Mesothelial cell of epicardium (in vitro differentiated cells): ENCODE measurements at regions not wholly inside any gene's neighbourhood (a gene's known extent, or its start where the extent isn't known, plus 50 kb on each side); places are given as distances from the start of the nearest gene placed in this dataset.

ENCODE experiments used
- DNase-seq, 2 experiments: peaks; one replicate each; pipeline ENCODE4 v3.0.0; 2021; ENCODE audit warnings: low spot score in 2 of 2; ENCODE audit not compliant: unreplicated experiment in 2 of 2
- H3K27ac Mint-ChIP-seq: 2 replicates; pipeline ENCODE4 v1.8.0; 2021; ENCODE audit warnings: mixed read lengths
- H3K27me3 Mint-ChIP-seq: 2 replicates; pipeline ENCODE4 v1.8.0; 2021; ENCODE audit warnings: low read depth, mixed read lengths
- H3K36me3 Mint-ChIP-seq: 2 replicates; pipeline ENCODE4 v1.8.0; 2021; ENCODE audit warnings: mixed read lengths
- H3K4me1 Mint-ChIP-seq: 2 replicates; pipeline ENCODE4 v1.8.0; 2021; ENCODE audit warnings: mixed read lengths
- H3K4me3 Mint-ChIP-seq: 2 replicates; pipeline ENCODE4 v1.8.0; 2021; ENCODE audit warnings: mild to moderate bottlenecking, moderate library complexity, mixed read lengths
- H3K9me3 Mint-ChIP-seq: 2 replicates; pipeline ENCODE4 v1.8.0; 2021; ENCODE audit warnings: mixed read lengths
- TF ChIP-seq, protein P1 (sequence below): fragments of 200-600 bp; sonication (generic); IDR thresholded peaks from one replicate; pipeline ENCODE4 v1.5.0; 2021; ENCODE audit warnings: antibody characterized with exemption; ENCODE audit not compliant: unreplicated experiment

DNA sequence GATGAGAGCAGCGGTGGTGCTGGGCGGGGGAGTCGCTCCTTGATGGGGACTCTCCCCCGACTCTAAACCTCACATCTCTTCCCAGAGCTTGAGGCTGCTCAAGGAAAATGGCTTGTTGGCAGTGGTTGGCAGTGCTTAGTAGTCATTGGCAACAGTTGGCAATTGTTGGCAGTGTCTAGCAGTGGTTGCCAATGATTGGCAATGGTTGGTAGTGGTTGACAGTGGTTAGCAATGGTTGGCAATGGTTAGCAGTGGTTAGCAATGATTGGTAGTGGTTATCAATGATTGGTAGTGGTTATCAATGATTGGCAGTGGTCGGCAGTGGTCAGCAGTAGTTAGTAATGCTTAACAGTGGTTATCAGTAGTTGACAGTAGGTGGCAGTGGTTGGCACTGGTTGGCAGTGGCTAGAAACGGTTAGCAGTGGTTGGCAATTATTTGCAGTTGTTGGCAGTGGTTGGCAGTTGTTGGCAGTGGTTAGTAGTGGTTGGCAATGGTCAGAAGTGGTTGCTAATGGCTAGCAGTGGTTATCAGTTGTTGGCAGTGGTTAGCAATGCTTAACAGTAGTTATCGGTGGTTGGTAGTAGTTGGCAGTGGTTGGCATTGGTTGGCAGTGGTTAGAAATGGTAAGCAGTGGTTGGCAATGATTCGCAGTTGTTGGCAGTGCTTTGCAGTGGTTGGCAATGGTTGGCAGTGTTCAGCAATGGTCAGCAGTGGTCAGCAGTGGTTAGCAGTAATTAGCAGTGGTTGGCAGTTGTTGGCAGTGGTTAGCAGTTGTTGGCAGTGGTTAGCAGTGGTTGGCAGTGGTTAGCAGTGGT lies 85.4 kb upstream of the OTOS start:
- Mint-ChIP-seq H3K27me3 (peaks cover 15% of the 10 kb centered on the region), H3K36me3 (no peaks in the 10 kb centered on the region), H3K9me3 (peaks cover 32% of the 10 kb centered on the region), H3K4me1 (peaks cover 6% of the 10 kb centered on the region), H3K27ac (no peak overlapping the region), H3K4me3 (no peak overlapping the region)
- peak in 1 of 2 experiments; percentile 10 for DNase-seq
- TF ChIP-seq, protein P1, sequence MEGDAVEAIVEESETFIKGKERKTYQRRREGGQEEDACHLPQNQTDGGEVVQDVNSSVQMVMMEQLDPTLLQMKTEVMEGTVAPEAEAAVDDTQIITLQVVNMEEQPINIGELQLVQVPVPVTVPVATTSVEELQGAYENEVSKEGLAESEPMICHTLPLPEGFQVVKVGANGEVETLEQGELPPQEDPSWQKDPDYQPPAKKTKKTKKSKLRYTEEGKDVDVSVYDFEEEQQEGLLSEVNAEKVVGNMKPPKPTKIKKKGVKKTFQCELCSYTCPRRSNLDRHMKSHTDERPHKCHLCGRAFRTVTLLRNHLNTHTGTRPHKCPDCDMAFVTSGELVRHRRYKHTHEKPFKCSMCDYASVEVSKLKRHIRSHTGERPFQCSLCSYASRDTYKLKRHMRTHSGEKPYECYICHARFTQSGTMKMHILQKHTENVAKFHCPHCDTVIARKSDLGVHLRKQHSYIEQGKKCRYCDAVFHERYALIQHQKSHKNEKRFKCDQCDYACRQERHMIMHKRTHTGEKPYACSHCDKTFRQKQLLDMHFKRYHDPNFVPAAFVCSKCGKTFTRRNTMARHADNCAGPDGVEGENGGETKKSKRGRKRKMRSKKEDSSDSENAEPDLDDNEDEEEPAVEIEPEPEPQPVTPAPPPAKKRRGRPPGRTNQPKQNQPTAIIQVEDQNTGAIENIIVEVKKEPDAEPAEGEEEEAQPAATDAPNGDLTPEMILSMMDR: no peak

DNA sequence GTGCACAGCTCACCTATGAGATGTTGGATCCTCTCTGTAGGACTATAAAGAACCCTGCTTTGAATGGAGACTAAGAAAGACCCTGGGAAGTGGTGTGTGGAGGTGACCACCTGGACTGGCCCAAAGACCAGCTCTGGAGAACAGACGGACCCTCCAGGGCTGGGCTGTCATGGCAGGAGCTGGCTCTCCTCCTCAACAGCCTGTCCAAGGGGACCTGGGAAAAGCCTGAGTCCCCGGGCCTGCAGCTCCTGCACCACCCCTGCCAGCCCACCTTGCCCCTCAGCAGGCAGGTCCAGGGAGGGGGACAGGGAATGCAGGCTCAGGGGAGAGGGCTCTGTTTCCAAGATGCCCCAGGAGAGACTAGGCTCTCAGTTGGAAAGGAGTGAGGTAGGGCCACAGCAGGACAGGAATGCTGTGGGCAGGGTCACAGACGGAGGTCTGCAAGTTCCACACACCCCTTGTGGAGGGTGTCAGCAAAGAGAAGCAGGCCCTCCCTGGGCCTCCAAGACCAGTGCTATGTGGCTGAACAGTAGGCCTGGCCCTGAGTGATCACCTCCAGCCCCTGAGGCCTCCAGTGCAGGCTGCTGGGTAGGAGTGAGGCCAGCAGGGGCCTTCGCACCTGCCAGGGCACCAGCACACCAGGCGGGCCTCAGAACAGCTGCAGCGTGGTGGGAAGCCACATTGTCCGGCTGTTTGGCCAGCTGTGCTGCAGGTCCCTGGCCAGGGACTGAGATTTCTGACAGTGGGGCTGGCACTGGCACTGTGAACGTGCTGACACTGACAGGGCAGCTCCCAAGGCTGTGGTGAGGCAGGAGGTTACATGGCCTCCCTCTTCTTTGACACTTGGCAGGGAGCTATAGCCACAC lies 86.4 kb upstream of the OTOS start:
- H3K4me3 Mint-ChIP-seq: no peak overlapping the region
- peaks cover 6% of the 10 kb centered on the region for H3K4me1 Mint-ChIP-seq
- DNase-seq: peak in 1 of 2 experiments; percentile 36
- peaks cover 31% of the 10 kb centered on the region for H3K9me3 Mint-ChIP-seq
- H3K27me3 Mint-ChIP-seq: peaks cover 15% of the 10 kb centered on the region
- H3K36me3 Mint-ChIP-seq: no peaks in the 10 kb centered on the region
- TF ChIP-seq, protein P1: no peak
- no peak overlapping the region for H3K27ac Mint-ChIP-seq

DNA sequence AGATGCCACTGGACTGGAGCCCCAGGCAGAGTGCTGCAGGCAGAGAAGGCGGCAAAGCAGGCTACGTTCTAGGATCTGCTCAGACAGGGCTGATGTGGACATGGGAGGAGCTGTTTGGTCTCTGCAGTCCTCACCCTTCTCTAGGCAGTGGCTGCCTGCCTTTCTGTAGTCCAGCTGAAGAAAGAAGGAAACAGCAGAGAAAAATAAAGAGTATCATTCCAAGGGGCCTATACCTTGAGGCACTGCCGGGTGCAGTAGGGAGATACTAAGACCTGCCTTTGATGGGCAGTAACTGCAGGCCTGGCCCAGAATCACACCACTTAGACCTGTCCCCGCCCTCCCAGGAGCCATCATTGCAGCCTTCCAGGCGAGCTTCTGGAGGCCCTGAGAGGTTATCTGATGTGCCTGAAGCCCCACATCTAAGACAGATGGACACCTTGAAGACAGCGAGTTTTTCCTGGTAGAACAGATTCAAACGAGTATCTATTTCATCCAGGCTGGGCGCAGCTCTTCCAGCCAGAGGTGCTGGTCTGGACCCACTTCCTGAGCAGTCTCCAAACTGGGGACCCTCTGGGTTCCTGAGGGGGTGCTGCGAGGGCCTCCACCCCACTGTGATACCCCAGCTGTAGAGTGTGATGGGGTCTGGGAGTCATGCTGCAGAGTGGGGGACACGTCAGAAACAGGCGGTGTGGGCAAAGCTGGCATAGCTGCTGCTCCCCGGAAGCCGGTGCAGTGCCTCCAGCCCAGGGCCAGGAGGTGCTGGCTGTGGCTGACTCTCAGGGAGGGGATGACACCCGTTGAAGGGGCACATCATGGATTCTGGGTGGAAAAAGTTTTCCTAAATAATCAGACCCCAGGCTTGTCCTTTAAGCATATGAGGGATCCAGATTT lies 87.3 kb upstream of the OTOS start:
- peak in 1 of 2 experiments; percentile 22 for DNase-seq
- Mint-ChIP-seq H3K4me1 (peaks cover 6% of the 10 kb centered on the region), H3K4me3 (no peak overlapping the region), H3K36me3 (no peaks in the 10 kb centered on the region), H3K27me3 (peaks cover 15% of the 10 kb centered on the region), H3K27ac (no peak overlapping the region), H3K9me3 (peaks cover 22% of the 10 kb centered on the region)
- TF ChIP-seq, protein P1: no peak

DNA sequence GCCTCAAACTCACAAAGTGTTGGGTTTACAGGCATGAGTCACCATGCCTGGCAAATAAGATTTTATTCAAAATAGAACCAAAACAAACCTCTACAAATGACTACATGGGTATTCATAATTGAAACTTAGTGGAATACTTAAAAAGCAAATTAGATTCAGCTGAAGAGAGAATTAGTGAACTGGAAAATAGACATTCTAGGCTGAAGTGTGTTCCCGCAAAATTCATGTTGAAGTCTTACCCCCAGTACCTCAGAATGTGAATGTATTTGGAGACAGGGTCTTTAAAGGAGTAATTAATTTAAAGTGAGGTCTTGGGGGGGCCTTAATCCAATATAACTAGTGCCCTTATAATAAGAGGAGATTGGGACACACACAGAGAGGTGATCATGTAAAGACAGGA lies 88.5 kb upstream of the OTOS start:
- H3K4me1 Mint-ChIP-seq: peaks cover 8% of the 10 kb centered on the region
- DNase-seq: no peak
- no peaks in the 10 kb centered on the region for H3K36me3 Mint-ChIP-seq
- H3K27ac Mint-ChIP-seq: no peak overlapping the region
- H3K4me3 Mint-ChIP-seq: no peak overlapping the region
- TF ChIP-seq, protein P1: no peak
- H3K27me3 Mint-ChIP-seq: peaks cover 10% of the 10 kb centered on the region
- peaks cover 18% of the 10 kb centered on the region for H3K9me3 Mint-ChIP-seq

DNA sequence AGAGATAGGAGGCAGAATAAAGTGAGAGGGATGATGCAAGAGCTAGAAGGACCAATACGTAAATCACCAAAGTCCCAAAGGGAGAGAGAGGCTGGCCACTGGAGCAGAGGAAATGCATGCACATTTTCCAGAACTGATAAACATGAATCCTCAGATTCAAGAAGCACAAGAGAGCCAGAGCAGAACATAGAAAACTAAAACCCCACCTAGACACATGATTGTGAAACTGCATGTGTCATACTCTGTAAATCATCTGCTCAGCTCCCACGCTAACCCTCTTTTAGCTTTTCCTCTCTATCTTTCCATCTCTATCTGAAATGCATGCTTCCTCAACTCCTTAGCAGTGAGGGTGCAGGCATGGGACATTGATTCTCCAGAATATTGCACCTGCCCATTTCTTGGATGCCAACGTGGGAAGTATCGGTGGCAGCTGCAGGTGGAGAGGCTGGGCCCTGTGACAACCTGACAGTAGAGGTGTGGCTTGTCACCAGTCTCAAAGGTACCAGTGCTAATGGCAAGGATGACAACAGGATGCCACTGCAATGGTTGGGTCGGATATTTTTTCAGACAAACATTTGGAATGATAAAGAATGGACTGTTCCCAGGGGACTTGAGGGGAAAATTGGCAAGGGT lies 89.3 kb upstream of the OTOS start:
- TF ChIP-seq, protein P1: no peak
- Mint-ChIP-seq H3K27me3 (peaks cover 9% of the 10 kb centered on the region), H3K36me3 (no peaks in the 10 kb centered on the region), H3K4me1 (peaks cover 3% of the 10 kb centered on the region), H3K4me3 (no peak overlapping the region), H3K9me3 (peaks cover 18% of the 10 kb centered on the region), H3K27ac (no peak overlapping the region)
- peak in 1 of 2 experiments; percentile 26 for DNase-seq
